Inflammatory macrophage treated with lipopolysaccharide for 1 hour (primary cell): ENCODE measurements at regions not wholly inside any gene's neighbourhood (a gene's known extent, or its start where the extent isn't known, plus 50 kb on each side); places are given as distances from the start of the nearest gene placed in this dataset.

Experiments
- DNase-seq, 2 donors: peaks; one replicate each; pipeline ENCODE4 v3.0.0-alpha.2; 2020 to 2022

GRCh38 chr11:95344932-95345642 is 114.1 kb upstream of the SESN3 start:
- DNase-seq: no peak

- DNase-seq: no peak
These were observed 110.2 kb upstream of the SESN3 start for GRCh38 chr11:95341221-95341620.

DNA sequence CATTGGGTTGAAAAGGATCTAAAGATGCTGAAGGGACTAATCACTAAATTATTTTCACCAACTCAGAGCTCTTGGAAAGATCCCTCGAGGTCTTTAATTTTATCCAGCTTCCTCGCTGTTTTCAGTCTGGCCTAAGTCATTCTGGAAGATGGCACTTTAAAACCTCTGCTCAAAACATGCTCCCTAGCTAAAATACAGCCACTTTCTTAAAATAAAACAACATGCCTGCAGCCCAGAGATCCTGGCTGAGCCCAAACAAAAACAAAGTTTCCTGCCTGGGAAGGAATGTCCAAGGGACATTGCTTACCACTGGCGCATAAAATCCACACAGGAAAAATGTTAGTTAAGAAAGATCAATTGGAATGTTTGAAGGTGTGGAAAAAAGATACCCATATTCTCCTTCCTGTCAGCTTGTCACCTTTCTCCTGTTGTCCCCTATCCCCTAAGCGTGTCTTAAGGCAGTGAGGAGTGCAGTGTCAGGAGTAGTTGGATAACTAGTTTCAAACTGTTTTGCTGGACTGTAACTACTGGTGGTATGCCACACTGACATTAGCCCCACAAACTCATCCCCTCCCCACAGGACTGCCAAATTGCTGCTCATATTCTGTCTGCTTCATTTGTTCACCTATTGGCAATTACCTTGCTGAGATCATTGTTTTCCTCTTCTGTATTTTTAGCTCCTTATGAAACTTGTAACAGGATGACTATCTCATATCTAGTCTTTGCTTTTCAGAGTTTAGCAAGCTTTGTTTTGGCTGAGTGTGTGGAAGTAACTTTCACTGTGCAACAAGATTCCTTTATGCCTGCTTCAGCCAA is 108.3 kb upstream of the SESN3 start:
- no peak for DNase-seq

- DNase-seq: no peak
These were observed 107.5 kb upstream of the SESN3 start for GRCh38 chr11:95338430-95338991.

GRCh38 chr11:95337972-95338429 is 107.0 kb upstream of the SESN3 start:
- DNase-seq: no peak

DNA sequence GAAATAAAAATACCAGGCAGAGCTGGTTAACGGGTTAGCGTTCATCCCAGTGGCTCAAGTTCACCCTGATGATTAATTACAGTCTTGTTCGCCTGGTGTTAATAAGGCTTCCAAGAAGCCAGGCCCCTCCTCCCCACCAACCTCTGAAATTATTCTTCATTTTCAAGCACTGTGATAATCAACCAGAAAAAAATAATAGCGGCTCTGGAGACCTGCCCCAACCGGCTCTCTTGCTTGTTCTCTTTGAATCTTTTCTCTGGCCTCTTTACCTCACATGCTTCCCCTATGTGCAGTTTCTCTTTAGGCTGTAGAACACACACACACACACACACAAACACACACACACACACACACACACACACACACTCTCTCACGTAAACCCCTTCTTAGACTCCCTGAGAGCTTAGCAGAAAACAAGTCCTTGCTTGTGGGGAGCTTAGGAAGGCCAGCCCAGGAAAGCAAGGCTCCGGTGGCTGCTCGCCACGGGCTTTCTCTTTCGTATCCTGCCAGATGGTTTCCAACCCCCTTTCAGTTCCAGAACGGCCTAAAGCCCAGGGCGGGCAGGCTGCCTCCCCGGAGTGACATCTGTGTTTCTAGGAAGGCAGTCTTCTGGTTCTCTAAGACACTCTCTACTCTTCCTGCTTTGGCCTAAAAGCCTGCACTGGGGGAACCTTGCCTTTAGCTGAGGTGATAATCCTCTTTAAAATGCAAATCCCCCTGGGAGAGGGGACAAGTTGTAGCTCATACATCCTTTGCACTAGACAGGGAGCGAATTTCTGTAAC is 106.4 kb upstream of the SESN3 start:
- peak; percentile 10 to 37 for DNase-seq

GRCh38 chr11:95335989-95336388 is 105.0 kb upstream of the SESN3 start:
- no peak for DNase-seq

DNA sequence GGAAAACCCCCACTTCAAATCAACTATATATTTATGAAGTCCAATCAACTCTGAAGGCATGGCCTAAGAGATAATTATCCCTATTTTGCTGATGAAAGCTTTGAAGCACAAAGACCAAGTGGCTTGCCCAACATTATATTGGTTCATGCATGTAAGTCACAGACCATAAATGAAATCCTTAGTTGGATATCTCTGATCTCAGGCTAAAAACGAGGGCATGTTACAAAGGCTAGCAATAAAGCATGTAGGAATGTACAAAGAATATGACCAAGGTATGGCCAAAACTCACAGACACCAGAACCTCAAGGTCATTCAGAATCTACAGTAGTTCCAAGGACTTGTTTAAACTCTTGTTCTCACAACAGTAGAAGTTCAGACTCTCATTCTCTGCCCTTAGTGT is 100.2 kb upstream of the SESN3 start:
- DNase-seq: no peak

DNA sequence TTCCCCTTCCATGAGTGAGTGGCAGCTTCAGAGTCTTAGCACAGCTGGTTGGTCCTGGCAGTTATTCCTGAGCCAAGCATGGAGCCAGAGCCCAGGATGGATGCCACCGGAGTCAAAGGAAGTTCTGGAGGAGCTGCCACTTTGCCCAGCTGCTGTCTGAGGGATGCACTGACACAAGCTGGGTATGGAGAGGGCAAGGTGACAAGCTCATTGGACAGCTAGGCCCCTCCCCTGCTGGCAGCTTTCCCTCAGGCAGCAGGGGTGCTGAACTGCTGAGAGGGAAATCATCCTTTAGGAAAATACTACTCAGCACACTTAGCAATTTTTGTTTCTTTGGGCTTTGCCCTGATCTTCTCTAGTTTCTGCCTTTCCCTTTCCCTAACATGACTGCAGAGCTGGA is 99.3 kb upstream of the SESN3 start:
- DNase-seq: no peak

- no peak for DNase-seq
These were observed 96.4 kb upstream of the SESN3 start for GRCh38 chr11:95327273-95327948.

DNA sequence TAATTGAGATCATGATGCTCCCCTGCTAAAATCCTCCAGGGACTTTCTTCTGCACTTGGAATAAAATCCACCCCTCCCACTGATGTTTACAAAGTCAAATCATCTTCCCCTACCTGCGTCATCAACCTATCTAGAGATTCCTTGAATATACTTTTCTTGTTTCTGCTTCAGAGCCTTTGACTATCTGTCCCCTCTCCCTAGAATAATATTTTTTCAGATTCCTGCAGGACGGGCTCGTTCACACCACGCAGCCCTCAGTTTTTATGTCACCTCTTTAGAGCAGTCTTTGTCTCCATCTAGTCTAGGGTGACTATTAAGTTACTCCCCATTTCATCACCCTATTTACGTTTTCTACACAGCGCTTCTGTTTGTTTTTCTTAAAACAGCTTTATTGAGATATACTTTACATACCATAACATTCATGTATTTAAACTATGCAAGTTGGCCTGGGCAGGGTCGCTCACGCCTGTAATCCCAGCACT is 94.8 kb upstream of the SESN3 start:
- DNase-seq: no peak

DNA sequence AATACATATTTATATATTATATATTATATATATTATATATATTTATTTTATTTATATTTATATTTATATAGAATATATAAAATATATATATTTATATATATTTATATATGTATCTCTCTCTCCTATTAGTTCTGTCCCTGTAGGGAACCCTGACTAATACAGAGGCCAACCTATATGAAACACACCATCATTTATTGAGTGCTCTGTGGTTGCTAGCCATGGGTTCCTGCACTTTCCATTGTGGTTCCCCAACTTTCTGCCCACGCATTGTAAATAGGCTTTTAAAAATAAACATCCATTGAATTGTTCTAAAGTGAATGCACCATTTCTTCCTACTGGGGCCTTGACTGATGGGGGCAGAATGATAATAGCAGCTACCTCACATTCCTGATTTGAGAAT is 93.8 kb upstream of the SESN3 start:
- no peak for DNase-seq

- peak; percentile 28 to 49 for DNase-seq
These were observed 91.5 kb upstream of the SESN3 start for GRCh38 chr11:95322539-95322938.

DNA sequence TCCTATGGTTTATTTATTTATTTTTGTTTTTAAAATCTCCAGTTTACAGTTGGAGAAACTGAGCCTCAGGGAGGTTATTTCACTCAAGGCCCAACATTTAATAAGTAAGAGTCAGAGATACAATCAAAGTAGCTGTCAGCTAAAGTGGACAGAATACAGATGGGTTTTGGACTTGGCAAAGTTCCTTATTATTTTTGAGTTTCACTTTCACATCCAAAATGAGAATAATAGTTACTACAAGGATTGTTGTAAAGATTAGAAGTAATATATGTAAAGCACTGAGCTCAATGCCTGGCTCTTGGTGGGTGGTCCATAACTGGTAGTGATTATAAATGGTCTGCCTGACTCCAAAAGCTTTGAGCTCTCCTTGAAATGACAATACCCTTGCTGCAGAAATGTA is 87.5 kb upstream of the SESN3 start:
- peak; percentile 28 to 38 for DNase-seq

- no peak for DNase-seq
These were observed 77.6 kb upstream of the SESN3 start for GRCh38 chr11:95308512-95309035.

- no peak for DNase-seq
These were observed 76.3 kb upstream of the SESN3 start for GRCh38 chr11:95307286-95307685.

- peak; percentile 56 for DNase-seq
These were observed 75.8 kb upstream of the SESN3 start for GRCh38 chr11:95306801-95307200.

GRCh38 chr11:95306123-95306522 is 75.1 kb upstream of the SESN3 start:
- DNase-seq: no peak

DNA sequence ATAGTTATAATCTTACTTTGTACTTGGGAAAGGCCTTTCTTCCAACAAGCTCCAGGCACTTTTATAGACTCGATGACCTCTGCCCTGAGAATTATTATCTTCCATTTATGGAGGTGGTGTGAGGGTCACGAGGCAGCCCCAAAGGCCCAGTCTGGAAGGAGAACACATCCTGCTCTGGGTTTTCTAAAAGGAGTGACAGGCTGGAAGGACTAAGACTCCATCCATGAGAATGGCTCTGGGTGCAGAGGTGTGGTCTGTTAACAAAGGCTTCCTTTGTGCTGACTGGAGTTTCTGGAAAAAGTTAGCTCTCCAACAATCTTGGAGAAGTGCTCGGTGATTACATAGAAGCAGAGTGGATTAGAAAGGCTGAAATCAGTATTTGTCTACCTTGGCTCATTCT is 74.7 kb upstream of the SESN3 start:
- no peak for DNase-seq

DNA sequence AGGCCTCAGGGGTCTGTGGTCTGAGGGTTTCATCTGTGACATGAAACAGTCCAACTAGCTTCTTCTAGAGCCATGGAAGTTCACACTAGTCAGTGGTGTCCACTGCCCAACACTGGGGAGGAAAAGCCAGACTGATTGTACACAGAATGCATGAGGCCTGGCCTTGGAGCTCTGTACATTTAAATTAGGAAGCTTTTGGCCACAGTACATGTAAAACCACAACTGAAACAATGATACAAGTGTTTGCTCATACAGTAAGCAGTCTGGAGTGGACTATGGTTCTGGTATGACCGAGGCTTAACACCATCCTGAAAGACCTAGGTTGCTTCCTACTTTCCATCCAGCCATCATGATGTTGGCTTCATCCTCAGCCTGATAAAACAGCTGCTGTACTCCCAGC is 73.8 kb upstream of the SESN3 start:
- DNase-seq: no peak

- DNase-seq: no peak
These were observed 71.2 kb upstream of the SESN3 start for GRCh38 chr11:95302211-95302610.

GRCh38 chr11:95301474-95301873 is 70.5 kb upstream of the SESN3 start:
- DNase-seq: no peak
